ENCODE measurements at regions not wholly inside any gene's neighbourhood (a gene's known extent, or its start where the extent isn't known, plus 50 kb on each side); places are given as distances from the start of the nearest gene placed in this dataset.

- DNase-seq, result peak; percentile 17
Measured at GRCh38 chr13:111895896-111896821, 170.8 kb upstream of the SOX1 start.

- DNase-seq, result no peak
Measured at GRCh38 chr13:111897178-111897845, 169.6 kb upstream of the SOX1 start.

- DNase-seq, result no peak
Measured at GRCh38 chr13:111897846-111898215, 169.1 kb upstream of the SOX1 start.

- DNase-seq, result no peak
Measured at GRCh38 chr13:111898956-111899713, 167.8 kb upstream of the SOX1 start.

GRCh38 chr13:111899714-111900389, 167.1 kb upstream of the SOX1 start:
- DNase-seq, result no peak

GRCh38 chr13:111900390-111901131, 166.4 kb upstream of the SOX1 start:
- DNase-seq, result peak; percentile 90

- no peak for DNase-seq
Measured at GRCh38 chr13:111901267-111901915, 165.6 kb upstream of the SOX1 start.

- DNase-seq, result no peak
Measured at GRCh38 chr13:111902726-111903125, 164.2 kb upstream of the SOX1 start.

GRCh38 chr13:111903143-111903542, 163.8 kb upstream of the SOX1 start:
- DNase-seq, result no peak

- no peak for DNase-seq
Measured at GRCh38 chr13:111904166-111904565, 162.8 kb upstream of the SOX1 start.

GRCh38 chr13:111904701-111905608, 162.0 kb upstream of the SOX1 start:
- DNase-seq, result no peak

- no peak for DNase-seq
Measured at GRCh38 chr13:111905609-111905945, 161.4 kb upstream of the SOX1 start.

GRCh38 chr13:111906306-111906705, 160.6 kb upstream of the SOX1 start:
- DNase-seq, result no peak

GRCh38 chr13:111906816-111907215, 160.1 kb upstream of the SOX1 start:
- DNase-seq, result no peak

GRCh38 chr13:111907341-111907880, 159.5 kb upstream of the SOX1 start:
- no peak for DNase-seq

- no peak for DNase-seq
Measured at GRCh38 chr13:111908361-111908760, 158.6 kb upstream of the SOX1 start.

- DNase-seq, result no peak
Measured at GRCh38 chr13:111908981-111909380, 158.0 kb upstream of the SOX1 start.

- no peak for DNase-seq
Measured at GRCh38 chr13:111909501-111909900, 157.4 kb upstream of the SOX1 start.

GRCh38 chr13:111909971-111910671, 156.8 kb upstream of the SOX1 start:
- DNase-seq, result no peak
